CD4-positive, alpha-beta memory T cell (primary cell): ENCODE measurements at regions not wholly inside any gene's neighbourhood (a gene's known extent, or its start where the extent isn't known, plus 50 kb on each side); places are given as distances from the start of the nearest gene placed in this dataset.
"Not testable (repeated sequence)": the region's sequence is repeated elsewhere in the genome, so short reads cannot be mapped to it uniquely, and the experiment has no call there.

Source experiments
- CTCF ChIA-PET: fragments of 350-600 bp; sonication (Branson Sonifier 250); formaldehyde crosslinking; loops from one replicate; lab custom pipeline; 2021; ENCODE audit warnings: inconsistent platforms; ENCODE audit not compliant: partially characterized antibody; lab: Charles Lee
- POLR2A ChIA-PET: fragments of 350-600 bp; sonication (Branson Sonifier 250); formaldehyde crosslinking; loops from one replicate; lab custom pipeline; 2021; ENCODE audit not compliant: partially characterized antibody; lab: Charles Lee
- DNase-seq, 5 donors: peaks; one replicate each; pipeline versions ENCODE4 v3.0.0 to v3.0.0-alpha.2; 2020 to 2022; ENCODE audit warnings: mixed read lengths in 1 of 5
- H3K27ac ChIP-seq: one replicate; pipeline ENCODE4 v1.7.0; 2013; ENCODE audit warnings: low read depth, low read length
- H3K27me3 ChIP-seq: 2 replicates; pipeline ENCODE4 v1.7.0; 2013; ENCODE audit warnings: mild to moderate bottlenecking, low read length, moderate library complexity; ENCODE audit not compliant: insufficient read depth
- H3K36me3 ChIP-seq: 2 replicates; pipeline ENCODE4 v1.7.0; 2013; ENCODE audit warnings: mild to moderate bottlenecking, low read length, moderate library complexity; ENCODE audit not compliant: insufficient read depth
- H3K4me1 ChIP-seq: 2 replicates; pipeline ENCODE4 v1.7.0; 2013; ENCODE audit warnings: mild to moderate bottlenecking, low read length, moderate library complexity; ENCODE audit not compliant: insufficient read depth
- H3K4me3 ChIP-seq, 2 donors: one replicate each; pipeline ENCODE4 v1.7.0; 2013; ENCODE audit warnings: low read length in 2 of 2, mild to moderate bottlenecking in 1 of 2
- H3K9me3 ChIP-seq, 2 donors: one replicate each; pipeline ENCODE4 v1.7.0; 2013; ENCODE audit warnings: low read length in 2 of 2, control low read depth in 1 of 2; ENCODE audit not compliant: control insufficient read depth in 1 of 2
- H3K27ac Mint-ChIP-seq, 7 donors: one replicate each; pipeline ENCODE4 v1.8.0; 2020 to 2021; ENCODE audit warnings: mixed read lengths in 7 of 7, mild to moderate bottlenecking in 6 of 7, inconsistent platforms in 3 of 7, moderate library complexity in 3 of 7
- H3K27me3 Mint-ChIP-seq, 2 donors: one replicate each; pipeline ENCODE4 v1.8.0; 2020 to 2021; ENCODE audit warnings: mixed read lengths in 2 of 2
- H3K36me3 Mint-ChIP-seq, 2 donors: one replicate each; pipeline ENCODE4 v1.8.0; 2020 to 2021; ENCODE audit warnings: mixed read lengths in 2 of 2, inconsistent platforms in 1 of 2, mild to moderate bottlenecking in 1 of 2
- H3K4me1 Mint-ChIP-seq, 4 donors: one replicate each; pipeline ENCODE4 v1.8.0; 2020 to 2021; ENCODE audit warnings: mixed read lengths in 4 of 4, mild to moderate bottlenecking in 1 of 4
- H3K4me3 Mint-ChIP-seq, 8 donors: one replicate each; pipeline ENCODE4 v1.8.0; 2020 to 2021; ENCODE audit warnings: mixed read lengths in 8 of 8, mild to moderate bottlenecking in 7 of 8, moderate library complexity in 6 of 8, inconsistent platforms in 3 of 8
- H3K9me3 Mint-ChIP-seq, 8 donors: one replicate each; pipeline ENCODE4 v1.8.0; 2020 to 2021; ENCODE audit warnings: mixed read lengths in 8 of 8, mild to moderate bottlenecking in 5 of 8, inconsistent platforms in 3 of 8, moderate library complexity in 1 of 8
- intact Hi-C: fragments of 100-400 bp; cut with micrococcal nuclease; formaldehyde crosslinking; loops from one replicate; pipeline ENCODE4 v1.15.1; 2023

- H3K27ac ChIP-seq, H3K9me3 Mint-ChIP-seq, H3K27me3 ChIP-seq, H3K4me3 Mint-ChIP-seq, H3K9me3 ChIP-seq, H3K27ac Mint-ChIP-seq, H3K4me1 ChIP-seq, CTCF ChIA-PET, H3K27me3 Mint-ChIP-seq, H3K36me3 ChIP-seq, DNase-seq, H3K4me3 ChIP-seq, intact Hi-C loops, POLR2A ChIA-PET: not testable (repeated sequence)
- peaks cover 9 to 19% of the 10 kb centered on the region in 2 donors for H3K36me3 Mint-ChIP-seq
- H3K4me1 Mint-ChIP-seq: peaks cover 16 to 24% (median 21%) of the 10 kb centered on the region in 4 donors
Measured at GRCh38 chr3:51607591-51608325, 63.3 kb upstream of the TEX264 start.

- Histone ChIP-seq H3K36me3 (no peaks in the 10 kb centered on the region), H3K4me3 (no peak overlapping the region), H3K27ac (no peak overlapping the region), H3K4me1 (no peaks in the 10 kb centered on the region), H3K27me3 (no peaks in the 10 kb centered on the region), H3K9me3 (no peaks in the 10 kb centered on the region)
- Mint-ChIP-seq H3K4me1 (peaks cover 7 to 18% (median 13%) of the 10 kb centered on the region in 4 donors), H3K27me3 (no peaks in the 10 kb centered on the region), H3K4me3 (no peak overlapping the region), H3K9me3 (no peaks in the 10 kb centered on the region), H3K27ac (peak overlapping the region in 2 of 7 donors; percentile 42 to 51), H3K36me3 (peaks cover 9 to 19% of the 10 kb centered on the region in 2 donors)
- intact Hi-C loops: no loop called here
- ChIA-PET POLR2A (no interaction called here), CTCF (no interaction called here)
- DNase-seq: no peak
Measured at GRCh38 chr3:51610708-51611107, 60.3 kb upstream of the TEX264 start.

GRCh38 chr3:51617597-51617996 lies 53.5 kb upstream of the TEX264 start:
- Histone ChIP-seq H3K4me3 (no peak overlapping the region), H3K27ac (no peak overlapping the region), H3K4me1 (no peaks in the 10 kb centered on the region), H3K9me3 (no peaks in the 10 kb centered on the region), H3K27me3 (no peaks in the 10 kb centered on the region), H3K36me3 (no peaks in the 10 kb centered on the region)
- no peaks in the 10 kb centered on the region for H3K9me3 Mint-ChIP-seq
- ChIA-PET POLR2A (no interaction called here), CTCF (no interaction called here)
- H3K36me3 Mint-ChIP-seq: peaks cover 3 to 11% of the 10 kb centered on the region in 2 donors
- peaks cover 9 to 28% (median 25%) of the 10 kb centered on the region in 4 donors for H3K4me1 Mint-ChIP-seq
- intact Hi-C loops: loop anchor here (2.0 kb wide), 1 partner anchor 61 kb away; no protein-coding TSS in a partner anchor
- H3K27me3 Mint-ChIP-seq: no peaks in the 10 kb centered on the region
- no peak for DNase-seq
- H3K4me3 Mint-ChIP-seq: no peak overlapping the region
- peak overlapping the region in 2 of 7 donors; percentile 28 to 64 for H3K27ac Mint-ChIP-seq

GRCh38 chr3:51618038-51618437 lies 53.0 kb upstream of the TEX264 start:
- H3K36me3 ChIP-seq, H3K4me1 ChIP-seq, POLR2A ChIA-PET, DNase-seq, intact Hi-C loops, H3K9me3 ChIP-seq, H3K4me3 ChIP-seq, H3K27ac ChIP-seq, H3K9me3 Mint-ChIP-seq, H3K27me3 Mint-ChIP-seq, H3K27me3 ChIP-seq, CTCF ChIA-PET, H3K4me3 Mint-ChIP-seq: not testable (repeated sequence)
- Mint-ChIP-seq H3K36me3 (peaks cover 3 to 14% of the 10 kb centered on the region in 2 donors), H3K27ac (peak overlapping the region in 1 of 7 donors; percentile 75), H3K4me1 (peaks cover 9 to 31% (median 25%) of the 10 kb centered on the region in 4 donors)

- no peak overlapping the region for H3K4me3 ChIP-seq
- no peaks in the 10 kb centered on the region for H3K36me3 ChIP-seq
- no peak for DNase-seq
- Mint-ChIP-seq H3K27ac (peak overlapping the region in 1 of 7 donors; percentile 75), H3K27me3 (no peaks in the 10 kb centered on the region), H3K9me3 (no peaks in the 10 kb centered on the region), H3K4me1 (peaks cover 10 to 34% (median 25%) of the 10 kb centered on the region in 4 donors), H3K4me3 (no peak overlapping the region), H3K36me3 (peaks cover 3 to 15% of the 10 kb centered on the region in 2 donors)
- no peak overlapping the region for H3K27ac ChIP-seq
- H3K27me3 ChIP-seq: no peaks in the 10 kb centered on the region
- no peaks in the 10 kb centered on the region for H3K9me3 ChIP-seq
- intact Hi-C loops: no loop called here
- H3K4me1 ChIP-seq: no peaks in the 10 kb centered on the region
- ChIA-PET CTCF (no interaction called here), POLR2A (no interaction called here)
Measured at GRCh38 chr3:51618496-51618895, 52.6 kb upstream of the TEX264 start.

- ChIA-PET POLR2A (no interaction called here), CTCF (no interaction called here)
- intact Hi-C loops: no loop called here
Measured at GRCh38 chr3:51619983-51620382, 51.1 kb upstream of the TEX264 start.

GRCh38 chr3:51620543-51620942 lies 50.5 kb upstream of the TEX264 start:
- Histone ChIP-seq H3K36me3 (no peaks in the 10 kb centered on the region), H3K9me3 (no peaks in the 10 kb centered on the region), H3K4me3 (no peak overlapping the region), H3K27me3 (no peaks in the 10 kb centered on the region), H3K4me1 (no peaks in the 10 kb centered on the region), H3K27ac (no peak overlapping the region)
- no peak overlapping the region for H3K4me3 Mint-ChIP-seq
- no peaks in the 10 kb centered on the region for H3K27me3 Mint-ChIP-seq
- no peaks in the 10 kb centered on the region for H3K9me3 Mint-ChIP-seq
- intact Hi-C loops: no loop called here
- no peak overlapping the region for H3K27ac Mint-ChIP-seq
- peaks cover 3 to 13% of the 10 kb centered on the region in 2 donors for H3K36me3 Mint-ChIP-seq
- no peak for DNase-seq
- H3K4me1 Mint-ChIP-seq: peaks cover 8 to 34% (median 20%) of the 10 kb centered on the region in 4 donors
- ChIA-PET CTCF (no interaction called here), POLR2A (no interaction called here)

More at GRCh38 chr3:51619983-51620382, 51.1 kb upstream of the TEX264 start:
- Histone ChIP-seq H3K4me1 (no peaks in the 10 kb centered on the region), H3K27me3 (no peaks in the 10 kb centered on the region), H3K4me3 (no peak overlapping the region), H3K9me3 (no peaks in the 10 kb centered on the region), H3K27ac (no peak overlapping the region), H3K36me3 (no peaks in the 10 kb centered on the region)
- Mint-ChIP-seq H3K4me1 (peaks cover 10 to 34% (median 24%) of the 10 kb centered on the region in 4 donors), H3K4me3 (no peak overlapping the region), H3K27me3 (no peaks in the 10 kb centered on the region), H3K27ac (no peak overlapping the region), H3K36me3 (peaks cover 3 to 13% of the 10 kb centered on the region in 2 donors), H3K9me3 (no peaks in the 10 kb centered on the region)
- DNase-seq: no peak
